Adrenal gland (tissue), 9 donors: ENCODE measurements at regions not wholly inside any gene's neighbourhood (a gene's known extent, or its start where the extent isn't known, plus 50 kb on each side); places are given as distances from the start of the nearest gene placed in this dataset.
A peak's percentile ranks its signal among the peaks of the same experiment; 100 is the strongest.

Experiments used
- DNase-seq, 7 donors: peaks; one replicate each; pipeline ENCODE4 v3.0.0-alpha.2; 2019 to 2020
- H3K27ac ChIP-seq, 5 donors: fragments of 200-600 bp; sonication (generic) in 4 of 5; 1 replicate in 3 of 5; 2 replicates in 2 of 5; pipeline versions ENCODE4 v1.5.1 to v1.8.0; 2016 to 2020; ENCODE audit warnings: mild to moderate bottlenecking in 1 of 5
- H3K27me3 ChIP-seq: fragments of 200-600 bp; 2 replicates; pipeline ENCODE4 v1.8.0; 2021
- H3K36me3 ChIP-seq, 2 donors: fragments of 200-600 bp; replicated peaks in 1 of 2; 1 replicate in 1 of 2; 2 replicates in 1 of 2; pipeline versions ENCODE4 v1.5.1 to v1.8.0; 2018 to 2022
- H3K4me1 ChIP-seq, 2 donors: fragments of 200-600 bp; replicated peaks in 1 of 2; 1 replicate in 1 of 2; 2 replicates in 1 of 2; pipeline versions ENCODE4 v1.5.1 to v1.8.0; 2018 to 2021
- H3K4me3 ChIP-seq, 4 donors: fragments of 200-600 bp; sonication (generic) in 3 of 4; one replicate each; pipeline ENCODE4 v1.5.1; 2016 to 2018
- H3K9me3 ChIP-seq, 3 donors: fragments of 200-600 bp; sonication (generic) in 1 of 3; replicated peaks in 1 of 3; 1 replicate in 2 of 3; 2 replicates in 1 of 3; pipeline versions ENCODE4 v1.5.1 to v1.8.0; 2016 to 2021
- CTCF ChIP-seq, 6 experiments: fragments of 450-650 bp in 4 of 6; fragments of 200-600 bp in 2 of 6; sonication (generic) in 1 of 6; IDR thresholded peaks; 1 replicate in 5 of 6; 2 replicates in 1 of 6; pipeline versions ENCODE4 v1.5.1 to v1.8.0; 2016 to 2021; ENCODE audit warnings: antibody characterized with exemption in 6 of 6, mild to moderate bottlenecking in 2 of 6, moderate library complexity in 1 of 6
- POLR2A ChIP-seq, 2 donors: fragments of 450-650 bp; IDR thresholded peaks; one replicate each; pipeline ENCODE4 v1.6.1; 2017; ENCODE audit warnings: antibody characterized with exemption in 2 of 2, mild to moderate bottlenecking in 2 of 2, moderate library complexity in 1 of 2
- WGBS, 4 donors: extraction: QIAGEN DNeasy Blood & Tissue Kit in 2 of 4; methylation state at CpG; one replicate each; pipeline versions ENCODE4 v1.1.5 to v1.1.7; 2013 to 2017; 5-methylcytosine and 5-hydroxymethylcytosine counted together
- intact Hi-C, 2 donors: fragments of 100-400 bp; cut with DNase I; formaldehyde crosslinking; loops; one replicate each; pipeline versions ENCODE4 v1.14.1 to v1.15.0; 2022 to 2023
- donor health status: healthy with polysubstance abuse.
- donor health status: Bipolar disorder and iron deficiency.
- donor health status: DM: yes; HTN: yes; CAD: no.
- donor health status: DM: no; HTN: no; CAD: no.
- donor health status: DM: no; HTN: no; CAD: no.

GRCh38 chr1:58971629-58972140 is 187.8 kb upstream of the JUN start:
- Histone ChIP-seq H3K4me3 (no peak overlapping the region), H3K36me3 (no peaks in the 10 kb centered on the region), H3K9me3 (no peaks in the 10 kb centered on the region), H3K4me1 (peaks cover 6 to 24% of the 10 kb centered on the region in 2 donors), H3K27me3 (no peaks in the 10 kb centered on the region), H3K27ac (peak overlapping the region in 2 of 5 donors; percentile 39 to 61)
- WGBS, 4 donors, result 16 to 30% (median 19%) methylated on average over 4 of the region's 4 CpGs
- intact Hi-C loops, result no loop called here
- TF ChIP-seq CTCF (IDR thresholded peaks at IDR 0.05) (no peak), POLR2A (IDR thresholded peaks at IDR 0.05) (peak in 1 of 2 donors; percentile 36)
- peak; percentile 69 to 92 (median 86) for DNase-seq

- no peak overlapping the region for H3K4me3 ChIP-seq
- intact Hi-C loops, result no loop called here
- no peak for TF ChIP-seq CTCF (IDR thresholded peaks at IDR 0.05)
- TF ChIP-seq POLR2A (IDR thresholded peaks at IDR 0.05), result no peak
- H3K9me3 ChIP-seq, result no peaks in the 10 kb centered on the region
- no peak overlapping the region for H3K27ac ChIP-seq
- no peaks in the 10 kb centered on the region for H3K36me3 ChIP-seq
- H3K4me1 ChIP-seq, result peaks cover 0 to 12% of the 10 kb centered on the region in 2 donors
- 82 to 92% (median 89%) methylated on average over 3 of the region's 3 CpGs for WGBS, 4 donors
- no peaks in the 10 kb centered on the region for H3K27me3 ChIP-seq
- no peak for DNase-seq
Observed at GRCh38 chr1:58975888-58976287, 192.0 kb upstream of the JUN start.

GRCh38 chr1:58976294-58976693 is 192.4 kb upstream of the JUN start:
- no peak for TF ChIP-seq POLR2A (IDR thresholded peaks at IDR 0.05)
- no peak for TF ChIP-seq CTCF (IDR thresholded peaks at IDR 0.05)
- H3K4me1 ChIP-seq, result peaks cover 0 to 10% of the 10 kb centered on the region in 2 donors
- no peak overlapping the region for H3K4me3 ChIP-seq
- no peak for DNase-seq
- intact Hi-C loops, result no loop called here
- no peaks in the 10 kb centered on the region for H3K9me3 ChIP-seq
- no peaks in the 10 kb centered on the region for H3K36me3 ChIP-seq
- H3K27ac ChIP-seq, result no peak overlapping the region
- 73 to 87% (median 80%) methylated on average over 1 of the region's 1 CpG for WGBS, 4 donors
- no peaks in the 10 kb centered on the region for H3K27me3 ChIP-seq

- intact Hi-C loops, result no loop called here
- no peaks in the 10 kb centered on the region for H3K36me3 ChIP-seq
- no peak for DNase-seq
- peaks cover 0 to 5% of the 10 kb centered on the region in 2 donors for H3K4me1 ChIP-seq
- no peak overlapping the region for H3K4me3 ChIP-seq
- no peak overlapping the region for H3K27ac ChIP-seq
- TF ChIP-seq POLR2A (IDR thresholded peaks at IDR 0.05), result no peak
- TF ChIP-seq CTCF (IDR thresholded peaks at IDR 0.05), result no peak
- H3K9me3 ChIP-seq, result no peaks in the 10 kb centered on the region
- no peaks in the 10 kb centered on the region for H3K27me3 ChIP-seq
- 88 to 97% (median 93%) methylated on average over 1 of the region's 1 CpG for WGBS, 4 donors
Observed at GRCh38 chr1:58977598-58977997, 193.8 kb upstream of the JUN start.
